GM23338 (cell line): ENCODE measurements at regions not wholly inside any gene's neighbourhood (a gene's known extent, or its start where the extent isn't known, plus 50 kb on each side); places are given as distances from the start of the nearest gene placed in this dataset.

Source experiments
- ATAC-seq: fragments of 200-7000 bp; cut with Tn5 transposase; 3 replicates; pipeline ENCODE4 v1.9.1; 2020
- DNase-seq: peaks from one replicate; pipeline ENCODE4 v3.0.0-alpha.2; 2015; ENCODE audit warnings: low spot score
- H2AFZ ChIP-seq: fragments of 200-600 bp; sonication (generic); 2 replicates; pipeline ENCODE4 v1.8.0; 2016; ENCODE audit warnings: antibody characterized with exemption, mild to moderate bottlenecking, moderate library complexity
- H3F3A ChIP-seq: fragments of 200-600 bp; sonication (generic); replicated peaks from 2 replicates; pipeline ENCODE4 v1.8.0; 2017; ENCODE audit warnings: antibody characterized with exemption, mixed run types, low read depth
- H3K27ac ChIP-seq: fragments of 200-600 bp; sonication (generic); 2 replicates; pipeline ENCODE4 v1.6.1; 2016; ENCODE audit warnings: low read depth
- H3K27me3 ChIP-seq: fragments of 200-600 bp; sonication (generic); 2 replicates; pipeline ENCODE4 v1.8.0; 2016; ENCODE audit warnings: mild to moderate bottlenecking, mixed run types, moderate library complexity; ENCODE audit not compliant: insufficient read depth
- H3K36me3 ChIP-seq: fragments of 200-600 bp; sonication (generic); 2 replicates; pipeline ENCODE4 v1.8.0; 2016; ENCODE audit warnings: mild to moderate bottlenecking; ENCODE audit not compliant: insufficient read depth
- H3K4me1 ChIP-seq: fragments of 200-600 bp; sonication (generic); 2 replicates; pipeline ENCODE4 v1.8.0; 2016; ENCODE audit warnings: mild to moderate bottlenecking, moderate library complexity; ENCODE audit not compliant: insufficient read depth
- H3K4me2 ChIP-seq: fragments of 200-600 bp; sonication (generic); 2 replicates; pipeline ENCODE4 v1.7.1; 2017; ENCODE audit warnings: mixed run types
- H3K4me3 ChIP-seq: fragments of 200-600 bp; sonication (generic); 2 replicates; pipeline ENCODE4 v1.6.1; 2016; ENCODE audit warnings: mixed run types
- H3K79me2 ChIP-seq: fragments of 200-600 bp; sonication (generic); replicated peaks from 2 replicates; pipeline ENCODE4 v1.8.0; 2017; ENCODE audit warnings: mild to moderate bottlenecking; ENCODE audit not compliant: insufficient read depth
- H3K9me2 ChIP-seq: fragments of 200-600 bp; sonication (generic); 2 replicates; pipeline ENCODE4 v1.8.0; 2017; ENCODE audit not compliant: insufficient read depth
- H4K20me1 ChIP-seq: fragments of 200-600 bp; sonication (generic); replicated peaks from 2 replicates; pipeline ENCODE4 v1.8.0; 2017; ENCODE audit warnings: mild to moderate bottlenecking; ENCODE audit not compliant: insufficient read depth
- H3K27ac Mint-ChIP-seq: 2 replicates; pipeline ENCODE4 v1.8.0; 2020; ENCODE audit warnings: inconsistent platforms, mild to moderate bottlenecking, moderate library complexity, mixed read lengths
- H3K27me3 Mint-ChIP-seq: 3 replicates; pipeline ENCODE4 v1.8.0; 2022; ENCODE audit warnings: low read depth, mild to moderate bottlenecking, moderate library complexity, mixed read lengths, inconsistent platforms; ENCODE audit not compliant: insufficient read depth, poor library complexity
- H3K36me3 Mint-ChIP-seq: 3 replicates; pipeline ENCODE4 v1.8.0; 2021; ENCODE audit warnings: low read depth, mild to moderate bottlenecking, inconsistent platforms, moderate library complexity, mixed read lengths
- H3K4me1 Mint-ChIP-seq: 3 replicates; pipeline ENCODE4 v1.8.0; 2020; ENCODE audit warnings: mild to moderate bottlenecking, inconsistent platforms, mixed read lengths
- H3K4me3 Mint-ChIP-seq: 3 replicates; pipeline ENCODE4 v1.8.0; 2021; ENCODE audit warnings: moderate library complexity, mild to moderate bottlenecking, inconsistent platforms, mixed read lengths
- H3K9me3 Mint-ChIP-seq: 3 replicates; pipeline ENCODE4 v1.8.0; 2020; ENCODE audit warnings: moderate library complexity, mild to moderate bottlenecking, inconsistent platforms, mixed read lengths
- CREB1 ChIP-seq: fragments of 250-450 bp; sonication (Bioruptor Pico); IDR thresholded peaks from 2 replicates; pipeline ENCODE4 v1.5.0; 2020; ENCODE audit warnings: low read depth, mild to moderate bottlenecking, moderate library complexity
- EZH2 ChIP-seq: fragments of 200-600 bp; sonication (generic); IDR thresholded peaks from one replicate; pipeline ENCODE4 v1.8.0; 2017; ENCODE audit warnings: antibody characterized with exemption, mild to moderate bottlenecking, low read depth; ENCODE audit not compliant: unreplicated experiment
- EZH2phosphoT487 ChIP-seq: fragments of 200-600 bp; sonication (generic); IDR thresholded peaks from one replicate; pipeline ENCODE4 v1.8.1; 2018; ENCODE audit warnings: antibody characterized with exemption; ENCODE audit not compliant: unreplicated experiment
- JUNB ChIP-seq: IDR thresholded peaks from one replicate; pipeline ENCODE4 v1.6.1; 2016; ENCODE audit warnings: antibody characterized with exemption; ENCODE audit not compliant: unreplicated experiment
- NANOG ChIP-seq: IDR thresholded peaks from 2 replicates; pipeline ENCODE4 v1.6.1; 2016; ENCODE audit warnings: antibody characterized with exemption, borderline replicate concordance
- POLR2AphosphoS5 ChIP-seq: IDR thresholded peaks from 2 replicates; pipeline ENCODE4 v1.6.1; 2016; ENCODE audit warnings: antibody characterized with exemption, low read depth
- STAT1 ChIP-seq: IDR thresholded peaks from one replicate; pipeline ENCODE4 v1.6.1; 2016; ENCODE audit warnings: antibody characterized with exemption; ENCODE audit not compliant: unreplicated experiment
- ZNF114 ChIP-seq: fragments of 250-450 bp; sonication (Bioruptor Pico); IDR thresholded peaks from 2 replicates; pipeline ENCODE4 v1.5.0; 2020; ENCODE audit warnings: mild to moderate bottlenecking, moderate library complexity
- ZNF331 ChIP-seq: fragments of 250-450 bp; sonication (Bioruptor Pico); IDR thresholded peaks from 2 replicates; pipeline ENCODE4 v1.5.0; 2020; ENCODE audit warnings: low read depth, mild to moderate bottlenecking, moderate library complexity
- TF ChIP-seq, protein P1 (sequence below): fragments of 250-450 bp; sonication (Bioruptor Pico); IDR thresholded peaks from 2 replicates; pipeline ENCODE4 v1.5.0; 2020; ENCODE audit warnings: mild to moderate bottlenecking, moderate library complexity
- TF ChIP-seq, protein P2 (sequence below): IDR thresholded peaks from one replicate; pipeline ENCODE4 v1.6.1; 2018; ENCODE audit warnings: antibody characterized with exemption; ENCODE audit not compliant: unreplicated experiment
- TF ChIP-seq, protein P3 (sequence below), 2 experiments: fragments of 200-600 bp in 1 of 2; sonication (generic) in 1 of 2; conservative IDR thresholded peaks; 2 replicates each; pipeline versions ENCODE4 v1.5.1 to v1.6.1; 2016 to 2017; ENCODE audit warnings: antibody characterized with exemption in 2 of 2, low read depth in 2 of 2, mild to moderate bottlenecking in 2 of 2, moderate library complexity in 1 of 2
- TF ChIP-seq, protein P4 (sequence below): IDR thresholded peaks from 2 replicates; pipeline ENCODE4 v1.6.1; 2016; ENCODE audit warnings: antibody characterized with exemption

DNA sequence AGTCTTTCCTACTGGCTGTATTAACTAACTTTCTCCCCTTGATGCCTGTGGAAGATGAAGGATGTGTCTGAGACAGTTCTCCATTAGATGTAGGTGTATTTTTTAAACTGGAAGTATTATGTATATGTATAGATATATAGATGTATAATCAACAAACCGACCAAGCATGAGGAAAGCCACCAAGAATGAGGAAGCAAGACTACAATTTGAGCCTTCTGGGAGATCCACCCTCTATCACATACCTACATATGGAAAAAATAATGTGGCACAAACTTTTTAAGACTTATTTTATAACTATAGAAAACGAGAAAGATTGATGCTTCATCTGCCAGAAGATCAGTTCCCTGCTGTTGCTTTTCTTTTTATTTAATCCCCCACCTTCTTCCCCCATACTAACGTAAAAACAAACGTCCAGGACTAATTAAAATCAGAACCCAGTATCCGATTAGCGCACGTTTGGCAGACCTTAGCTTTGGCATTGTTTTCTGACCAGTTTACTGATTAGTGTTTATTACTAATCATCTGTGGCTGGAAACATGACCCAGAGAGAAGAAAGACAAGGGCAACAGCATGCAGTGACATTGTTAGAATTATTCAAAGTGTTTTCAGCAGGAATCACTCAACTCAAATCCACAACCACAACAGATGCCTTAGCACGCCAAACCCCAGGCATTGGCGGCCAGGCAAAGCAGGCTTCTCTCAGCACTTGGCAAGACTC, 490.2 kb downstream of the EBF1 start:
- ATAC-seq, result no peak
- no peaks in the 10 kb centered on the region for H3K9me3 Mint-ChIP-seq
- no peak overlapping the region for H3K27ac ChIP-seq

More for the DNA sequence above, 490.2 kb downstream of the EBF1 start:
- H3K27ac Mint-ChIP-seq, result no peak overlapping the region
- Histone ChIP-seq H3F3A (no peaks in the 10 kb centered on the region), H3K4me1 (0 out of 2 replicates have a peak, but pooled peaks cover 4% of the 10 kb centered on the region), H3K79me2 (no peaks in the 10 kb centered on the region), H3K4me3 (no peak overlapping the region), H4K20me1 (no peaks in the 10 kb centered on the region), H3K4me2 (no peak overlapping the region), H3K9me2 (peaks cover 12% of the 10 kb centered on the region; the same call in 1 of the 2 replicates), H3K36me3 (no peaks in the 10 kb centered on the region), H2AFZ (no peak overlapping the region), H3K27me3 (no peaks in the 10 kb centered on the region)
- TF ChIP-seq, protein P1, sequence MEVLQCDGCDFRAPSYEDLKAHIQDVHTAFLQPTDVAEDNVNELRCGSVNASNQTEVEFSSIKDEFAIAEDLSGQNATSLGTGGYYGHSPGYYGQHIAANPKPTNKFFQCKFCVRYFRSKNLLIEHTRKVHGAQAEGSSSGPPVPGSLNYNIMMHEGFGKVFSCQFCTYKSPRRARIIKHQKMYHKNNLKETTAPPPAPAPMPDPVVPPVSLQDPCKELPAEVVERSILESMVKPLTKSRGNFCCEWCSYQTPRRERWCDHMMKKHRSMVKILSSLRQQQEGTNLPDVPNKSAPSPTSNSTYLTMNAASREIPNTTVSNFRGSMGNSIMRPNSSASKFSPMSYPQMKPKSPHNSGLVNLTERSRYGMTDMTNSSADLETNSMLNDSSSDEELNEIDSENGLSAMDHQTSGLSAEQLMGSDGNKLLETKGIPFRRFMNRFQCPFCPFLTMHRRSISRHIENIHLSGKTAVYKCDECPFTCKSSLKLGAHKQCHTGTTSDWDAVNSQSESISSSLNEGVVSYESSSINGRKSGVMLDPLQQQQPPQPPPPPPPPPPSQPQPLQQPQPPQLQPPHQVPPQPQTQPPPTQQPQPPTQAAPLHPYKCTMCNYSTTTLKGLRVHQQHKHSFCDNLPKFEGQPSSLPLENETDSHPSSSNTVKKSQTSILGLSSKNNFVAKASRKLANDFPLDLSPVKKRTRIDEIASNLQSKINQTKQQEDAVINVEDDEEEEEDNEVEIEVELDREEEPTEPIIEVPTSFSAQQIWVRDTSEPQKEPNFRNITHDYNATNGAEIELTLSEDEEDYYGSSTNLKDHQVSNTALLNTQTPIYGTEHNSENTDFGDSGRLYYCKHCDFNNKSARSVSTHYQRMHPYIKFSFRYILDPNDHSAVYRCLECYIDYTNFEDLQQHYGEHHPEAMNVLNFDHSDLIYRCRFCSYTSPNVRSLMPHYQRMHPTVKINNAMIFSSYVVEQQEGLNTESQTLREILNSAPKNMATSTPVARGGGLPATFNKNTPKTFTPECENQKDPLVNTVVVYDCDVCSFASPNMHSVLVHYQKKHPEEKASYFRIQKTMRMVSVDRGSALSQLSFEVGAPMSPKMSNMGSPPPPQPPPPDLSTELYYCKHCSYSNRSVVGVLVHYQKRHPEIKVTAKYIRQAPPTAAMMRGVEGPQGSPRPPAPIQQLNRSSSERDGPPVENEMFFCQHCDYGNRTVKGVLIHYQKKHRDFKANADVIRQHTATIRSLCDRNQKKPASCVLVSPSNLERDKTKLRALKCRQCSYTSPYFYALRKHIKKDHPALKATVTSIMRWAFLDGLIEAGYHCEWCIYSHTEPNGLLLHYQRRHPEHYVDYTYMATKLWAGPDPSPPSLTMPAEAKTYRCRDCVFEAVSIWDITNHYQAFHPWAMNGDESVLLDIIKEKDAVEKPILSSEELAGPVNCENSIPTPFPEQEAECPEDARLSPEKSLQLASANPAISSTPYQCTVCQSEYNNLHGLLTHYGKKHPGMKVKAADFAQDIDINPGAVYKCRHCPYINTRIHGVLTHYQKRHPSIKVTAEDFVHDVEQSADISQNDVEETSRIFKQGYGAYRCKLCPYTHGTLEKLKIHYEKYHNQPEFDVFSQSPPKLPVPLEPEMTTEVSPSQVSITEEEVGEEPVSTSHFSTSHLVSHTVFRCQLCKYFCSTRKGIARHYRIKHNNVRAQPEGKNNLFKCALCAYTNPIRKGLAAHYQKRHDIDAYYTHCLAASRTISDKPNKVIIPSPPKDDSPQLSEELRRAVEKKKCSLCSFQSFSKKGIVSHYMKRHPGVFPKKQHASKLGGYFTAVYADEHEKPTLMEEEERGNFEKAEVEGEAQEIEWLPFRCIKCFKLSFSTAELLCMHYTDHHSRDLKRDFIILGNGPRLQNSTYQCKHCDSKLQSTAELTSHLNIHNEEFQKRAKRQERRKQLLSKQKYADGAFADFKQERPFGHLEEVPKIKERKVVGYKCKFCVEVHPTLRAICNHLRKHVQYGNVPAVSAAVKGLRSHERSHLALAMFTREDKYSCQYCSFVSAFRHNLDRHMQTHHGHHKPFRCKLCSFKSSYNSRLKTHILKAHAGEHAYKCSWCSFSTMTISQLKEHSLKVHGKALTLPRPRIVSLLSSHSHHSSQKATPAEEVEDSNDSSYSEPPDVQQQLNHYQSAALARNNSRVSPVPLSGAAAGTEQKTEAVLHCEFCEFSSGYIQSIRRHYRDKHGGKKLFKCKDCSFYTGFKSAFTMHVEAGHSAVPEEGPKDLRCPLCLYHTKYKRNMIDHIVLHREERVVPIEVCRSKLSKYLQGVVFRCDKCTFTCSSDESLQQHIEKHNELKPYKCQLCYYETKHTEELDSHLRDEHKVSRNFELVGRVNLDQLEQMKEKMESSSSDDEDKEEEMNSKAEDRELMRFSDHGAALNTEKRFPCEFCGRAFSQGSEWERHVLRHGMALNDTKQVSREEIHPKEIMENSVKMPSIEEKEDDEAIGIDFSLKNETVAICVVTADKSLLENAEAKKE (CRISPR knock-in tag), result no peak
- TF ChIP-seq EZH2phosphoT487 (no peak), ZNF114 (CRISPR knock-in tag) (no peak), POLR2AphosphoS5 (no peak), JUNB (no peak), EZH2 (no peak), NANOG (no peak), ZNF331 (CRISPR knock-in tag) (no peak), STAT1 (no peak), CREB1 (CRISPR knock-in tag) (no peak)
- TF ChIP-seq, protein P2, sequence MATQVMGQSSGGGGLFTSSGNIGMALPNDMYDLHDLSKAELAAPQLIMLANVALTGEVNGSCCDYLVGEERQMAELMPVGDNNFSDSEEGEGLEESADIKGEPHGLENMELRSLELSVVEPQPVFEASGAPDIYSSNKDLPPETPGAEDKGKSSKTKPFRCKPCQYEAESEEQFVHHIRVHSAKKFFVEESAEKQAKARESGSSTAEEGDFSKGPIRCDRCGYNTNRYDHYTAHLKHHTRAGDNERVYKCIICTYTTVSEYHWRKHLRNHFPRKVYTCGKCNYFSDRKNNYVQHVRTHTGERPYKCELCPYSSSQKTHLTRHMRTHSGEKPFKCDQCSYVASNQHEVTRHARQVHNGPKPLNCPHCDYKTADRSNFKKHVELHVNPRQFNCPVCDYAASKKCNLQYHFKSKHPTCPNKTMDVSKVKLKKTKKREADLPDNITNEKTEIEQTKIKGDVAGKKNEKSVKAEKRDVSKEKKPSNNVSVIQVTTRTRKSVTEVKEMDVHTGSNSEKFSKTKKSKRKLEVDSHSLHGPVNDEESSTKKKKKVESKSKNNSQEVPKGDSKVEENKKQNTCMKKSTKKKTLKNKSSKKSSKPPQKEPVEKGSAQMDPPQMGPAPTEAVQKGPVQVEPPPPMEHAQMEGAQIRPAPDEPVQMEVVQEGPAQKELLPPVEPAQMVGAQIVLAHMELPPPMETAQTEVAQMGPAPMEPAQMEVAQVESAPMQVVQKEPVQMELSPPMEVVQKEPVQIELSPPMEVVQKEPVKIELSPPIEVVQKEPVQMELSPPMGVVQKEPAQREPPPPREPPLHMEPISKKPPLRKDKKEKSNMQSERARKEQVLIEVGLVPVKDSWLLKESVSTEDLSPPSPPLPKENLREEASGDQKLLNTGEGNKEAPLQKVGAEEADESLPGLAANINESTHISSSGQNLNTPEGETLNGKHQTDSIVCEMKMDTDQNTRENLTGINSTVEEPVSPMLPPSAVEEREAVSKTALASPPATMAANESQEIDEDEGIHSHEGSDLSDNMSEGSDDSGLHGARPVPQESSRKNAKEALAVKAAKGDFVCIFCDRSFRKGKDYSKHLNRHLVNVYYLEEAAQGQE, result no peak
- TF ChIP-seq, protein P3, sequence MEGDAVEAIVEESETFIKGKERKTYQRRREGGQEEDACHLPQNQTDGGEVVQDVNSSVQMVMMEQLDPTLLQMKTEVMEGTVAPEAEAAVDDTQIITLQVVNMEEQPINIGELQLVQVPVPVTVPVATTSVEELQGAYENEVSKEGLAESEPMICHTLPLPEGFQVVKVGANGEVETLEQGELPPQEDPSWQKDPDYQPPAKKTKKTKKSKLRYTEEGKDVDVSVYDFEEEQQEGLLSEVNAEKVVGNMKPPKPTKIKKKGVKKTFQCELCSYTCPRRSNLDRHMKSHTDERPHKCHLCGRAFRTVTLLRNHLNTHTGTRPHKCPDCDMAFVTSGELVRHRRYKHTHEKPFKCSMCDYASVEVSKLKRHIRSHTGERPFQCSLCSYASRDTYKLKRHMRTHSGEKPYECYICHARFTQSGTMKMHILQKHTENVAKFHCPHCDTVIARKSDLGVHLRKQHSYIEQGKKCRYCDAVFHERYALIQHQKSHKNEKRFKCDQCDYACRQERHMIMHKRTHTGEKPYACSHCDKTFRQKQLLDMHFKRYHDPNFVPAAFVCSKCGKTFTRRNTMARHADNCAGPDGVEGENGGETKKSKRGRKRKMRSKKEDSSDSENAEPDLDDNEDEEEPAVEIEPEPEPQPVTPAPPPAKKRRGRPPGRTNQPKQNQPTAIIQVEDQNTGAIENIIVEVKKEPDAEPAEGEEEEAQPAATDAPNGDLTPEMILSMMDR (conservative IDR thresholded peaks at IDR 0.05; ENCODE audit: low read depth in 2 of 2), result no peak
- TF ChIP-seq, protein P4, sequence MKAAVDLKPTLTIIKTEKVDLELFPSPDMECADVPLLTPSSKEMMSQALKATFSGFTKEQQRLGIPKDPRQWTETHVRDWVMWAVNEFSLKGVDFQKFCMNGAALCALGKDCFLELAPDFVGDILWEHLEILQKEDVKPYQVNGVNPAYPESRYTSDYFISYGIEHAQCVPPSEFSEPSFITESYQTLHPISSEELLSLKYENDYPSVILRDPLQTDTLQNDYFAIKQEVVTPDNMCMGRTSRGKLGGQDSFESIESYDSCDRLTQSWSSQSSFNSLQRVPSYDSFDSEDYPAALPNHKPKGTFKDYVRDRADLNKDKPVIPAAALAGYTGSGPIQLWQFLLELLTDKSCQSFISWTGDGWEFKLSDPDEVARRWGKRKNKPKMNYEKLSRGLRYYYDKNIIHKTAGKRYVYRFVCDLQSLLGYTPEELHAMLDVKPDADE, result no peak
- H3K27me3 Mint-ChIP-seq, result no peaks in the 10 kb centered on the region
- no peaks in the 10 kb centered on the region; the same call in 2 of the 3 replicates for H3K4me1 Mint-ChIP-seq
- H3K4me3 Mint-ChIP-seq, result no peak overlapping the region
- no peak for DNase-seq
- no peaks in the 10 kb centered on the region for H3K36me3 Mint-ChIP-seq
